GM18519 (cell line): ENCODE measurements at regions not wholly inside any gene's neighbourhood (a gene's known extent, or its start where the extent isn't known, plus 50 kb on each side); places are given as distances from the start of the nearest gene placed in this dataset.
"Not testable (repeated sequence)": the region's sequence is repeated elsewhere in the genome, so short reads cannot be mapped to it uniquely, and the experiment has no call there.

Experiments used
- ATAC-seq: cut with Tn5 transposase; IDR thresholded peaks from one replicate; pipeline ENCODE4 v1.9.1; 2021; ENCODE audit warnings: mild to moderate bottlenecking, moderate library complexity; ENCODE audit not compliant: unreplicated experiment, low FRiP score

DNA sequence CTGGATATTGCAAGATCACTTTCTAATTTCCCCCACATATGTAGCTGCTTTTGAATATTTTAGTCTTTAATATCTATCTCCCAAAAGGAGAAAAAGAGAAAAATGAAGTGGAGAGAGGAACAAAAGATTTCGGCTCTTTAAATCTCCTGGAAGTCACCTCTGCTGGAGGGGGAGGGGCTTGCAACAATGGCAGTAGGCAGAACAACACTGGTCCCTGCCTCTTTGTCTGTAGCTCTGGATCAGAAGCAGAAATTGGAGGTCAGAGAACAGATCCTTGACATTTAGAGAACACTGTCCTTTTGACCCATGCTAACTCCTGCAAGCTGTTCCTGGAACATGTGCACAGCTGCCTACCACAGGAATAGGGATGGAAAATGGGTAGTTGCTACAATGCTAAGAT is 86.7 kb upstream of the GPR12 start:
- ATAC-seq = no peak

DNA sequence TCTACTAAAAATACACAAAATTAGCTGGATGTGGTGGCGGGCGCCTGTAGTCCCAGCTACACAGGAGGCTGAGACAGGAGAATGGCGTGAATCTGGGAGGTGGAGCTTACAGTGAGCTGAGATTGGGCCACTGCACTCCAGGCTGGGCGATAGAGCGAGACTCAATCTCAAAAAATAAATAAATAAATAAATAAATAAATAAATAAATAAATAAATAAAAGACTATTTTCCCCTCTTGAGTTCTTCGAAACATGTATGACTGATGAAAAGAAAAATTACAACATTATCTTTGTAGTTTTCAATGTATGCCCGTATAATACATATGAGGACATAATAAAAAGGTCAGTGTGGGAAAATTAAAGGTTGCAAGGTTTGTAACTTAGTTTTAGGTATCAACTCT is 84.5 kb upstream of the GPR12 start:
- not testable (repeated sequence) for ATAC-seq

DNA sequence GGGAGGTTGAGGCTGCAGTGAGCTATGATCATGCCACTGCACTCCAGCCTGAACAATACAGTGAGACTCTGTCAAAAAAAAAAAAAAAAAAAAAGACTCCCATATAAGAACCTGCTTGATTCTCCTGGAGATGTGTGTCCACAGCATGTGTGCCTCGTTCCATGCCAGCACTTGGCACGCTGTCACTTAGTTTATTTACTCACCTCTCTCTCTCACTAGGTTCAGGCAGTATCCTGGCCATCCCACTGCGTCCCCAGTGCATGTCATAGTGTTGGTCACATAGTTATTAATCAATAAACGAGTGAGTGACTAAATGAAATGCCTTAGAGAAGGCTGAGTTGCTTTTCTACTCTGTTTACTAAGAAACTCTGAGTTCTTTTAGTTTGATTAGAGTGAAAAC is 79.1 kb upstream of the GPR12 start:
- ATAC-seq = no peak

DNA sequence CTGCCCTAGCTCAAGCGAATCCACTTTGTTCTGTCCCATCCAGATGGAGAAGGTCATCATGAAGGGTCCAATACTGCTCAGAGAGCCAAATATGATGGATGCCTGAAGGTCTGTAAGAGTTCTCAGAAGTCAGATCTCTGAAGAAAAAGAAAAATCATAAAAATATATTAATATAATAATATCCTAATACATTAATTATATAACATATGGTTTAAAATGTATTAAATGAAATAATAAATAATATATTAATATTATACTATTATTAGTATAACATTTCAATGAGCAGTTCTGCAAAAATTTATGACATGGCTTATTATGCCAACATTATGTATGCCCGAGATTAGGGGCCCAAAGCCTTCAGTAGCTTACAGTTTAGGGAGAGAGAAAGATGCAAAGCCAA is 78.2 kb upstream of the GPR12 start:
- ATAC-seq = no peak

DNA sequence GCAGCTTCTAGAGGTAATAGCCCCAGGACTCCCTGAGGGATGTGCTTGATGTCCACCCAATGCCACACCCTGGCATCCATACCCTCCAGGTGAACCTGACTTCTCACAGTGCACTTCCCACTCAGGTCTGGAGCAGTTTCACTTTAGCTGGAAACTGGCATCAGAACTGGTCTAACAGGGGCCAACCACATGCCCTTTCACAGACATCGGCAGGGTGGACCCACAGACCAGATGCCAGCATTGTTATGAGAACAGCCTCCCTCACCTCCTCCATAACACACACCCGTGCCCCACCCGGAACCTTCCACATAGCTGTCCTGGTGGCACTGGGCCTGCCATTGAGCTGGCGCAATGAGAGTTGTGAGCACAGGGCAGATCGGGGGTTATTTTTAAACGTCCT is 77.4 kb upstream of the GPR12 start:
- ATAC-seq = no peak

DNA sequence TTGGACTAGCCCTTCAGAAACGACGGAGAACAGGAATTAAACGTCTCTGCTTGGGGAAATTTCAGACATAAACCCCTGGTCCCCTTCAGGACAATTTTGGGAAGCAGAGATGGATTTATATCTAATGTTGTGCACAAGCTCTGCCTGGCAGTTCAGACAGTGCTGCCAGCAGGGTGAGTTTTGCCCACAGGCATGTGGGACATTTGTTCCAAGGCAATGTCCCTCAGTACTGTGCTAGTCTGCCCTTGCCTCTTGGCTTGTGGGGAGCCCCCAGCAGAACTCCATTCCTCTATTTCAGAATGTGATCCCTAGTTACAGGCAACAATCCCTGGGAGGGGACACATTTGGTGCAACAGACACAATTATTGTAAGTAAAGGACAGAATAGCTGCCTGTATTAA is 76.5 kb upstream of the GPR12 start:
- no peak for ATAC-seq

DNA sequence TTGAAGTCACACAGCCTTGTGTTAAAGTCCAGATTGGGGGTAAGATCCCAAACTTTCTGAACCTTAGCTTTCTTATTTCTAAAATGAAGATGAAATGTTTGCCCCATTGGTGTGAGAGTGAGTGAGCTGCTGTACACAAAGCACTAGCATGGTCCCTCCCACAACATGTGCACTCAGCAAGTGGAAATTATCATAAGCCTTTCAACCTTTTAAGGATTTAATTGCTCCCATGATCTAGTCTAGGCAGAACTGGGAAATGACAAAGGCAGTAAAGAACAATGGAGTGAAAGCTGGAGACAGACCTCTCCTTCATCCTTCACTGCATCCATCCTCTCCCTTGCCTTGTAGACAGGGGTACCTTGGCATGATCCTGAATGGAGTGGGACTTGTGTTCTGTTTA is 76.0 kb upstream of the GPR12 start:
- no peak for ATAC-seq

DNA sequence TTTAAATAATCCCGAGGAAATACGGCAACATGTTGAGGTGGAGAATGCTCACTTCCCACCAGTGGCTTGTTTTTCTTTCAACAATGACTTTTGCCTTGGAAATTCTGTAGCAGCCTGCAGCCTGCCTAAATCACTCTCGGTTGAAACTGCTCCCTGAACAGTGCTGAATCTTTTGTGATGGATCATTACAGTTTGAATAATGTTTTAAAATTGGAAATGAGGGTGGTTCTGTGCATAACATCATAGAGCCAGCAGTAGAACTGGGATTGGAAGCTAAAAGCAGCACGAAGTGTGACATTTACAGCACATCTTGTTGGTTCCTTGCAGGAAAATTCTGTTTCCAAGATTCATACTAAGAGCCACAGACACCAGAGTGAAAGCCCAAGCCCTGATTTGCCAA is 74.1 kb upstream of the GPR12 start:
- ATAC-seq = no peak

DNA sequence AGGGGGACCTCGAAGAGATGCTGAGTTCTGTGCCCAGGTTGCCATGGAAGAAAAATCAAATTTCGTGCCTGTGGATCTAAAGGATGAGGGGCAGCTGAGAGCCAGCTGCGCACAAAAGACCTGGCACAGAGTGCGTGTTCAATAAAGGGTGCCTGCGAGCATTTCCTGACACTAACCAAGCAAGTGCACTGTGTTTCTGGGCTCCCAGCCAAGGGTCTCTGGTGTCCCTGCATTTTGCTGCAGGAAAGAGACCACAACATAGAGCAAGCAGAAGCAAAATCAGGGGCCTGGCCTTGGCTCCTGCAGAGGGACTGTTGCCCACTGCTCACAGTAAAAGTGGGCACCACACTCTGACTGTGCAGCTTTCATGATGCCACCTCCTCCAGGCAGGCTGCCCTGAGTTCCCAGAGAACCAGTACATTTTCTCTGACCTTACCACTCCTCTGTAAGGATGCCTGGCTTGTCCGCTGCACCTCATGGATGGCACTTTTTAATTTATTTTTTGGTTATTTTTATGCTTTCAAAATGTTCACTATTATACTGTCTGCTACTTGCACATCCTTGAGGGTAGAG is 70.8 kb upstream of the GPR12 start:
- no peak for ATAC-seq

DNA sequence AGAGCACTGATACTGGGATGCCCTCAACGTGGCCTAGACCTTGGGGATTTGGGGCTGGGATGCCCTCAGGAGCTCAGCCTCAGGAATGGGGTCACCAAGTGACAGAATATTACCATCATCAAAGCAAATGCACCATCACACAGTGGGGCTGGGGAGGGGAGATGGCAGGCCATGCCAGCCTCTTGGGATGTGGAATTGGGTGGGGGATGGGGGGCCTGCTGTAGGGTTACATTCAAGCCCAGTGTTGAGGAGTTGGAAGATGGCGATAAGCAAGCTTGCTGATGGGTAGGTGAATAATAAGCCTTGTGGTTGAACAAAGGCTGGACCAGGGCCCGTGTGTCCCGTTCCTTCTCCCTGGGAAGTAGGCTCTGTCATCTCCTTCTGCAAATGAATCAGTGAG is 69.1 kb upstream of the GPR12 start:
- ATAC-seq = no peak

DNA sequence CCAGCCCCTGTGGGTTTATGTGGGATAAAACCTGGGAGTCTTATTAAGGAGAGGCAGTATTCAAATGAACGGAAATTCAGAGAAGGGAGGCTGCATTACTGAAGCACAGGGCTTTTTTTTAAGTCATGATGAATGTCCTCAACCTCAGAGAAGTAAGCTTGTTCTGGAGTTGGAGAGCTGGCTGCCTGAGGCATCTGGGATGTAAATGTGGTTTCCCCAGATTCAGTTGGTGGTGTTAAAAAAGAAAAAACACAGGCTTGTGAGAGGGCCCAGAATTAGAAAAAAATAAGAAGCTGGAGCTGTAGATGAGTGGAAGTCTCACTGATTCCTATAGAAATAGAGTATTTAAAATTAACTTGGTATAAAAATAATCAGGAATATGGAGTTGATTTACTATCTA is 64.0 kb upstream of the GPR12 start:
- ATAC-seq = no peak

DNA sequence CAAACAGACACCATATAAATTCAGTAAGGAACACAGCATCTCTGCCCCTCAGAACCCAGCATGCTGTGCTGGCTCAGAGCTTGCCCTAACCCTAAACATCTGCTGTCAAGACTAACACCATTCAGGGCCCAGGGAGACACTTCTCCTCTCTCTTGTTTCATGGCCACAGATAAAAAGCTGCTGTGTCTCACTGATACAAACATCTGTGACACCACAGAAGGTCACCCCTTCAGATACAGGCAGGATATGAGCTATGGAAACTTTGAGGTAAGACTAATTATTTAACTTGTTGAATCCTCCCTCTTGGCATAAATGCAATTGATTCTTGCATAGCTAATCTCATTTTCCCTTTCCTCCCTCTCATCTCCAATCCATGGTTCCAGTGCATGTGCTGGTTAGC is 61.6 kb upstream of the GPR12 start:
- no peak for ATAC-seq

DNA sequence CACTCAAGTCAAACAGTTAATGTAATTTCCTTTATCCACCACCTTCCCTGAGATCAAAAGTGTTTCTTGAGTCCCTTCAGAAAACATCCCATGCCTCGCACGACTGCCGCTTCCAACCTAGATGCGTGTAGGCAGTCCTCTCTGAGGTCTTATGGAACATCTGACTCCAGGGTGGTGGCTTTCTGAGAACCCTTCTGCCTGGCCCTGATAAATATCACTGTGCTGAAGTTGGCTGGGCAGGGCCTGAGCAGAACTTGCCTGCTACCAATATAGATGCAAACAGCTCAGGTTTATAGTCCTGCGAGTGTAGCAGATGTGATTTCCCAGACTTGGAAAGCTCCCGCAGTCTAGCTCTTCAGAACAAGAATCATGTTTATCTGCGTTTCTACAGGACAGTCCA is 61.1 kb upstream of the GPR12 start:
- ATAC-seq = no peak

DNA sequence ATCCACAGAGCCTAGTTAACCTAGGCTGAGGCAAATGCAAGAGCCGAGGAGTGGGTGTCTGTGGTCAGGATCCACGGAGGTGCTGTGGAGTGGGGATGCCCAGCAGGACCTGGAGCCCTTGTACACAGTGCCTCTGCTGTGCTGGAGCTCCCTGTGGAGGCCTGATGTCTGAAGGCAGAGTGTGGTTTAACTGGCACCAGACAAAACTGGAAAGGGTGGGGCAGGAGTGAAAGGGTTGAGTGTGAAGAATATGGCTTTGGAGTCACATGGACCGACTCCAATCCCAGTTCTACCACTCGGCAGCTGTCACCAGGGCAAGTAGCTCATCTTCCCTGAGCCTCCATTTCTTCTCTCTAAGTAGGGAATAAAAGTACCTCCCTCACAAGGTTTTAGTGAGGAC is 60.3 kb upstream of the GPR12 start:
- no peak for ATAC-seq

DNA sequence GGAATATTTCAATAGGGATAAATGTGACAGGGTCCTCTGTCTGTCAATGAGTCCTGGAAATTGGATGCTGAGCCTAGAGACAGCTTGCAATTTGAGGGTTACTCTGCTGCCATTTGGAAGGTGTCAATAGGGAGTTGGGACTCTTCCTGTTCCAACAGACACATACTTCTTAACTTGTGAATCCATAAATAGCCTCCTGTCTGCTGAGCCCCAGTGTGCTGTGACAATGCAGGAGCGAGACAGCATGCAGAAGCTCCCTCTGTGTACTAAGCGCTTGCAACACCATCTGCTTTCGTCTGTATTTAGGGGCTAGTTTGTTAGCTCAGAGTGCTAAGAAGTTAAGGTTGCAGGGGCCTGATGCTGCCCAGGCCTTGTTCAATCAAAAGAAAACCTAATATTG is 58.5 kb upstream of the GPR12 start:
- no peak for ATAC-seq

DNA sequence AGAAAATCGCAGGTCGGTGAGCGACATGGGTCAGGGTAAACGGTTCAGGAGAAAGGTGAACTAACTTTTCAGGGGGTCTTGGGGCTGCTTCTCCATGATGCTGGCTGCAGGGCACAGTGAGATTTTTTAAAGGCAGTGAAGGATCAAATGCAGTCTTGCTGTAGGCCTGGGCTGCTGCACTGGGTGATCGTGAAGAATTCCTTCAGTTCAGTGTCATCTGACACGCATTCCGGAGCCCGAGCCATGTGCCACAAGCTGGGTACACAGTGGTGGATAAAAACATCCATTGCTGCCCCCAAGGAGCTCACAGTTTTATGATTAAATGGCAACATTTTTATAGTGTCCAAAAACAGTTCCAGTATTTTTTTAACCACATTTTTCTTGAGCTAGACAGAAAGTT is 56.3 kb upstream of the GPR12 start:
- ATAC-seq = no peak

DNA sequence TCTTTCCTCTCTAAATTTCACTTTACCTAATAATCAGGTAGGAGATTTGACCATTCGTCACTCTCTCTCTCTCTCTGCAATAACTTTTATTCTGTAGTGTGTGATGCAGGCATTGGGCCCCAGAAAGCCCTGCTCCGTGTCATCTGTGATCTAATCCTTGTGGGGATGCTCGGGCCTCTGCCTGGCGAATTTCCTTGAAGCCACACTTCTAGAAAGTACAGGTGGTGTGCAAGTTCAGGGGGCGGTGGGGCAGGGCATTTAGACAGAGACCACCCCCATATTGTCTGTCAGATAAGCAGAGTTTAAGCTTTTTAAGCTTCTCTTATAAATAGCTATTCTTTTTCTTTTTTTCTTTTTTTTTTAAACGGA is 53.4 kb upstream of the GPR12 start:
- no peak for ATAC-seq

DNA sequence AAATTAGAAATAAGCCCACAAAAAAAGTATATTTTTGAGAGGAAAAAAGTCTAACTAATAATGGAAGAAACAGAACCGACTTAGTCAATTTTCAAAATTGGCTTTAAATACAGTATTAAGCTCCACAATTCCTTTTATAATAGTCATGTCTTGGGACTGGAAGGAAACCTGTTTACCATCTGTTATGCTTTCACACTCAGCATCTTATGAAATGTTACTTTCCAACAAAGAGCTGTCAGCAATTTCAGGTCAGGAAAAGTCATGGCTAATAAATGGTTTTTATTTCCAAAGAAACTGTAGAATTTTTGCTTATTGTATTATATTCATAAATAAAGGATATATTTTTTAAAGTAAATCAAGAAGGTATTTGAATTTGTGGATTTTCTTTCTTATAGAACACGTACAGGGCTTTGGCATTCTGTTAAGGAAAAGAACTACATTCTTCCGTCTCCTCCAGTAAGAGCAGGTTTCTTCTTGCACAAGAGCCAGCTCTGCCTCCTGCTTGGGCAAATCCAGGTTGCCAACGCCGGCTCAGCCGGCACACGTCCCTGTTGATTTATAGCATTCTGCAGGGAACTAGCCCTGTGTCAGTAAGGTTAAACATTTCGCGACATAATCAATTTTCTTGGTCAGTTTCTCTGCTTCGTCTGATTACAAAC is 52.9 kb upstream of the GPR12 start:
- no peak for ATAC-seq

DNA sequence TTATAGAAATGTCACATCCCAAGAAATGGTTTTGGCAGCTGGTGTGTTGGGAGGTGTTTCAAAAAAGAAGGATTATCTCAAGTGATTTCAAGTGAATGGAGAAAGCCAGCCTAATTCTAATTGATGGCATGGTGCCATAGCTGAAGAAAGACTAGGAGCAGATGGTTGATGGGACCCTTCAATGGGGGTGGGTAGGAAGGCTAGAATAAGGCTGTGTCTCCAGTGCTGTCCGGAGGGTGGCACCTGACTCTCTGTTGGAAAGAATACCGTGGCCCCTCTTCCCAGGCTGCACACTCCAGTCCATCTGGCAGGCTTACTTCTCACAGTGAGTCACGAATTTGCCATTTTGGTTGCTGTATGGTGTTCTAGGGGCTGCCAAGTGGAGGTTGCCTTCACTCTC is 51.0 kb upstream of the GPR12 start:
- no peak for ATAC-seq
